ENCODE measurements at regions not wholly inside any gene's neighbourhood (a gene's known extent, or its start where the extent isn't known, plus 50 kb on each side); places are given as distances from the start of the nearest gene placed in this dataset.

- TF ChIP-seq ZNF597 (CRISPR knock-in tag; IDR thresholded peaks at IDR 0.05): no peak
- TF ChIP-seq KAT2B (IDR thresholded peaks at IDR 0.05; ENCODE audit: borderline replicate concordance, low read depth, low read length): no peak
- no peak for TF ChIP-seq ETS1 (CRISPR knock-in tag; IDR thresholded peaks at IDR 0.05)
Measured at GRCh38 chr20:43789593-43789992, 62.8 kb upstream of the GTSF1L start (continued).

GRCh38 chr20:43787937-43788336, 61.1 kb upstream of the GTSF1L start:
- BruUV-seq (replicated peaks): no TSS peak
- Histone ChIP-seq H3K4me2 (ENCODE audit: low read depth, low read length) (no peak overlapping the region), H3K4me3 (replicated peaks in 1 of 3; ENCODE audit: insufficient read depth in 1 of 3, low read depth in 2 of 3, low read length in 3 of 3) (no peak overlapping the region), H3K36me3 (replicated peaks in 1 of 2; ENCODE audit: control insufficient read depth in 1 of 2, insufficient read depth in 2 of 2, low read length in 2 of 2) (no peaks in the 10 kb centered on the region), H2AFZ (ENCODE audit: low read length) (no peak overlapping the region), H3K9ac (ENCODE audit: insufficient read depth, low read depth, low read length) (no peak overlapping the region), H3K9me3 (ENCODE audit: low read length) (no peaks in the 10 kb centered on the region), H4K20me1 (ENCODE audit: insufficient read depth, low read length) (no peaks in the 10 kb centered on the region), H3K27me3 (ENCODE audit: control insufficient read depth in 1 of 2, insufficient read depth in 2 of 2, low read length in 2 of 2) (no peaks in the 10 kb centered on the region; a peak in 1 of 5 replicates), H3K27ac (ENCODE audit: extremely low read length, insufficient read depth, low read length) (no peak overlapping the region), H3K79me2 (ENCODE audit: insufficient read depth, low read length) (no peaks in the 10 kb centered on the region), H3K4me1 (ENCODE audit: insufficient read depth, low read length) (no peaks in the 10 kb centered on the region)
- ChIA-PET POLR2A (no interaction called here), CTCF (ENCODE audit: low intra/inter-chr PET ratio, low total read pairs) (no interaction called here)
- peak; percentile 18 for FAIRE-seq
- TF ChIP-seq TFDP2 (CRISPR knock-in tag; IDR thresholded peaks at IDR 0.05): no peak
- no peak for DNase-seq (ENCODE audit: low spot score)
- in situ Hi-C loops (cut with HindIII; ENCODE audit: extremely low pct_ligation_motif_present, low pct_unique_long_range_greater_than_20kb): no loop called here
- 72% methylated on average over 2 of the region's 2 CpGs for WGBS (ENCODE audit: low lambda C conversion rate)
- no peak for ATAC-seq
- intact Hi-C loops (cut with micrococcal nuclease; ENCODE audit: unreplicated experiment): no loop called here

Measured in HepG2 (cell line).